Brain microvascular endothelial cell (primary cell): ENCODE measurements at regions not wholly inside any gene's neighbourhood (a gene's known extent, or its start where the extent isn't known, plus 50 kb on each side); places are given as distances from the start of the nearest gene placed in this dataset.

ENCODE experiments used
- DNase-seq: peaks from one replicate; pipeline ENCODE4 v3.0.0-alpha.2; 2020
- H3K27ac ChIP-seq: fragments of 250-450 bp; sonication (Bioruptor Pico); 2 replicates; pipeline ENCODE4 v1.5.1; 2020; ENCODE audit warnings: mild to moderate bottlenecking, moderate library complexity
- H3K27me3 ChIP-seq: fragments of 250-450 bp; sonication (Bioruptor Pico); replicated peaks from 2 replicates; pipeline ENCODE4 v1.5.1; 2020; ENCODE audit warnings: mild to moderate bottlenecking
- H3K36me3 ChIP-seq: fragments of 250-450 bp; sonication (Bioruptor Pico); replicated peaks from 2 replicates; pipeline ENCODE4 v1.5.1; 2020; ENCODE audit warnings: mild to moderate bottlenecking
- H3K4me3 ChIP-seq: 2 replicates; pipeline ENCODE4 v1.5.1; 2011; ENCODE audit warnings: low read depth, mild to moderate bottlenecking, control low read depth, low read length, moderate library complexity
- CTCF ChIP-seq: IDR thresholded peaks from 2 replicates; pipeline ENCODE4 v1.5.1; 2011; ENCODE audit warnings: low read depth, mild to moderate bottlenecking, moderate library complexity, low read length, control low read depth, inconsistent platforms; ENCODE audit errors: missing control alignments
- in situ Hi-C: cut with HindIII; loops from 2 replicates; pipeline ENCODE4 v1.10.0; 2017; ENCODE audit warnings: low sequenced_read_pairs, low pct_ligation_motif_present

GRCh38 chr11:112858289-112859023 lies 102.8 kb upstream of the NCAM1 start:
- no peak for DNase-seq
- no peaks in the 10 kb centered on the region for H3K27me3 ChIP-seq
- in situ Hi-C loops, result no loop called here
- H3K4me3 ChIP-seq, result no peak overlapping the region
- H3K36me3 ChIP-seq, result no peaks in the 10 kb centered on the region
- TF ChIP-seq CTCF, result no peak
- no peak overlapping the region for H3K27ac ChIP-seq

- H3K4me3 ChIP-seq, result no peak overlapping the region
- no peak for DNase-seq
- in situ Hi-C loops, result no loop called here
- no peak overlapping the region for H3K27ac ChIP-seq
- no peaks in the 10 kb centered on the region for H3K36me3 ChIP-seq
- no peak for TF ChIP-seq CTCF
- no peaks in the 10 kb centered on the region for H3K27me3 ChIP-seq
Measured at GRCh38 chr11:112859787-112860186, 101.4 kb upstream of the NCAM1 start.

GRCh38 chr11:112861356-112861755 lies 99.9 kb upstream of the NCAM1 start:
- no peaks in the 10 kb centered on the region for H3K36me3 ChIP-seq
- in situ Hi-C loops, result no loop called here
- no peak overlapping the region for H3K27ac ChIP-seq
- no peak for TF ChIP-seq CTCF
- no peak overlapping the region for H3K4me3 ChIP-seq
- no peak for DNase-seq
- no peaks in the 10 kb centered on the region for H3K27me3 ChIP-seq

DNA sequence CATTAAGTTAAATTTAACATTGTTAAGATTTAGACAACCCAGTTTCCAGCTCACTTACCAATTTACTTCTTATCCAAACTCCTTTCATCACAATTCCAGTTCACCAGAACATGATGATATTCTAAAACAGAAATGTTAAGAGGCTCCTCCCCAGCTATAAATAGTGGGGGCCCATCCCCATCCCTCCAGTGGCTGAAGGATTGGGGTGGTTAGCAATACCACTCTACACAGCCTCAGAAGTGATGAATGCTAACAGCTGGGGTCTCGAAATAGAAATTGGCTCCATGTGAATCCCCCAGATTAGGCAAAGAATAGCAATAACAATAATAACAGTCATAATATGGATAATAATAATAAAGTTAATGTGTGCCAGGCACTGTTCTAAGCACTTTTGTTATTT lies 97.9 kb upstream of the NCAM1 start:
- H3K27me3 ChIP-seq, result no peaks in the 10 kb centered on the region
- no peaks in the 10 kb centered on the region for H3K36me3 ChIP-seq
- no peak overlapping the region for H3K27ac ChIP-seq
- in situ Hi-C loops, result no loop called here
- no peak for DNase-seq
- TF ChIP-seq CTCF, result no peak
- no peak overlapping the region for H3K4me3 ChIP-seq

GRCh38 chr11:112864672-112865071 lies 96.5 kb upstream of the NCAM1 start:
- TF ChIP-seq CTCF, result no peak
- H3K27ac ChIP-seq, result no peak overlapping the region
- no peak for DNase-seq
- H3K36me3 ChIP-seq, result no peaks in the 10 kb centered on the region
- no peaks in the 10 kb centered on the region for H3K27me3 ChIP-seq
- H3K4me3 ChIP-seq, result no peak overlapping the region
- in situ Hi-C loops, result no loop called here
